A549 (cell line): ENCODE measurements at regions not wholly inside any gene's neighbourhood (a gene's known extent, or its start where the extent isn't known, plus 50 kb on each side); places are given as distances from the start of the nearest gene placed in this dataset.

Source experiments
- ATAC-seq, 2 experiments: fragments of 200-7000 bp in 1 of 2; fragments of >200 bp in 1 of 2; cut with Nextera tagmentation in 1 of 2; cut with Tn5 transposase in 1 of 2; 3 replicates each; pipeline versions ENCODE4 v1.8.0 to v1.9.1; 2018 to 2020; ENCODE audit warnings: mild to moderate bottlenecking in 1 of 2, moderate library complexity in 1 of 2
- CTCF ChIA-PET: fragments of 300-600 bp; sonication (Branson Sonifier 250); formaldehyde crosslinking; extraction: SDS; loops from one replicate; lab custom pipeline; 2021; ENCODE audit warnings: antibody characterized with exemption, inconsistent platforms; lab: Yijun Ruan, JAX
- POLR2A ChIA-PET: fragments of 350-600 bp; formaldehyde crosslinking; extraction: SDS; loops from one replicate; lab custom pipeline; 2021; ENCODE audit warnings: antibody characterized with exemption, inconsistent platforms; lab: Yijun Ruan, JAX
- DNase-seq, 2 experiments: peaks; one replicate each; pipeline versions ENCODE4 v3.0.0 to v3.0.0-alpha.2; 2011 to 2016; ENCODE audit warnings: low read depth in 1 of 2, low spot score in 1 of 2
- FAIRE-seq: peaks from 2 replicates; lab custom pipeline; 2011; peaks lifted over from hg19 to GRCh38; lab: Jason Lieb, UNC
- H3K27ac ChIP-seq, 2 experiments: fragments of >200 bp; sonication (Bioruptor Twin); formaldehyde crosslinking; 3 replicates each; pipeline ENCODE4 v1.5.1; 2016 to 2017
- H3K4me1 ChIP-seq: fragments of >200 bp; sonication (Bioruptor Twin); formaldehyde crosslinking; 3 replicates; pipeline ENCODE4 v1.6.1; 2016
- H3K4me2 ChIP-seq: fragments of >200 bp; sonication (Bioruptor Twin); formaldehyde crosslinking; 3 replicates; pipeline ENCODE4 v1.6.1; 2016
- H3K4me3 ChIP-seq: fragments of >200 bp; sonication (Bioruptor Twin); formaldehyde crosslinking; 3 replicates; pipeline ENCODE4 v1.5.1; 2016
- H3K9me3 ChIP-seq: fragments of >200 bp; sonication (Bioruptor Twin); formaldehyde crosslinking; 3 replicates; pipeline ENCODE4 v1.6.1; 2016
- BCL3 ChIP-seq: fragments of >200 bp; sonication (Bioruptor Twin); formaldehyde crosslinking; IDR thresholded peaks from 3 replicates; pipeline ENCODE4 v1.6.1; 2016
- CBX2 ChIP-seq: fragments of 200-600 bp; sonication (generic); IDR thresholded peaks from 2 replicates; pipeline ENCODE4 v1.6.1; 2016; ENCODE audit warnings: low read depth, mild to moderate bottlenecking, borderline replicate concordance
- CEBPB ChIP-seq, 2 experiments: fragments of >200 bp in 1 of 2; sonication (Bioruptor Twin) in 1 of 2; formaldehyde crosslinking in 1 of 2; IDR thresholded peaks; 2 replicates each; pipeline ENCODE4 v1.6.1; 2012 to 2016
- CHD2 ChIP-seq: fragments of 150-350 bp; IDR thresholded peaks from 2 replicates; pipeline ENCODE4 v1.6.1; 2014; ENCODE audit warnings: low read length; ENCODE audit not compliant: partially characterized antibody
- CHD4 ChIP-seq: fragments of 200-600 bp; sonication (generic); IDR thresholded peaks from 2 replicates; pipeline ENCODE4 v1.6.1; 2016; ENCODE audit warnings: antibody characterized with exemption, mild to moderate bottlenecking, borderline replicate concordance
- E2F6 ChIP-seq: IDR thresholded peaks from 2 replicates; pipeline ENCODE4 v1.6.1; 2012; ENCODE audit warnings: low read depth, borderline replicate concordance
- EHF ChIP-seq: fragments of 250-450 bp; sonication (Bioruptor Pico); IDR thresholded peaks from 2 replicates; pipeline ENCODE4 v1.5.0; 2020; ENCODE audit warnings: mild to moderate bottlenecking
- EHMT2 ChIP-seq: fragments of 200-600 bp; sonication (generic); IDR thresholded peaks from 2 replicates; pipeline ENCODE4 v1.6.1; 2016; ENCODE audit warnings: antibody characterized with exemption, low read depth, mild to moderate bottlenecking, moderate library complexity
- ELK1 ChIP-seq: fragments of 150-350 bp; IDR thresholded peaks from 2 replicates; pipeline ENCODE4 v1.6.1; 2014; ENCODE audit warnings: low read depth, mild to moderate bottlenecking, low read length
- GATA3 ChIP-seq: IDR thresholded peaks from 2 replicates; pipeline ENCODE4 v1.6.1; 2012; ENCODE audit warnings: borderline replicate concordance
- HES2 ChIP-seq: fragments of >200 bp; sonication (Bioruptor Twin); formaldehyde crosslinking; IDR thresholded peaks from 2 replicates; pipeline ENCODE4 v1.6.1; 2016
- HMGXB4 ChIP-seq: fragments of 250-450 bp; sonication (Bioruptor Pico); IDR thresholded peaks from 2 replicates; pipeline ENCODE4 v1.5.0; 2021; ENCODE audit warnings: mild to moderate bottlenecking, moderate library complexity, borderline replicate concordance
- HOXB13 ChIP-seq: fragments of 250-450 bp; sonication (Bioruptor Pico); IDR thresholded peaks from 2 replicates; pipeline ENCODE4 v1.5.0; 2020; ENCODE audit warnings: low read depth, mild to moderate bottlenecking, moderate library complexity
- NR3C1 ChIP-seq: fragments of >200 bp; sonication (Bioruptor Twin); formaldehyde crosslinking; IDR thresholded peaks from 3 replicates; pipeline ENCODE4 v1.6.1; 2017
- PBX3 ChIP-seq: IDR thresholded peaks from 2 replicates; pipeline ENCODE4 v1.6.1; 2012
- RCOR1 ChIP-seq: fragments of 150-350 bp; IDR thresholded peaks from 2 replicates; pipeline ENCODE4 v1.6.1; 2014; ENCODE audit warnings: antibody characterized with exemption, low read length, low read depth
- SREBF2 ChIP-seq: fragments of 450-650 bp; IDR thresholded peaks from 2 replicates; pipeline ENCODE4 v1.6.1; 2014; ENCODE audit warnings: mild to moderate bottlenecking, moderate library complexity
- WGBS: methylation state at CpG from one replicate; pipeline ENCODE4 v1.1.6; 2017; ENCODE audit errors: missing lambda C conversion rate; 5-methylcytosine and 5-hydroxymethylcytosine counted together
- TF ChIP-seq, protein P1 (sequence below): IDR thresholded peaks from 2 replicates; pipeline ENCODE4 v1.6.1; 2012
- TF ChIP-seq, protein P2 (sequence below): fragments of 250-450 bp; sonication (Bioruptor Pico); IDR thresholded peaks from 2 replicates; pipeline ENCODE4 v1.5.0; 2020; ENCODE audit warnings: low read depth, mild to moderate bottlenecking, moderate library complexity

- TF ChIP-seq HMGXB4: no peak
- no peak for TF ChIP-seq BCL3
- TF ChIP-seq, protein P1, sequence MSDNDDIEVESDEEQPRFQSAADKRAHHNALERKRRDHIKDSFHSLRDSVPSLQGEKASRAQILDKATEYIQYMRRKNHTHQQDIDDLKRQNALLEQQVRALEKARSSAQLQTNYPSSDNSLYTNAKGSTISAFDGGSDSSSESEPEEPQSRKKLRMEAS: no peak
- no peak for TF ChIP-seq PBX3
- no peak for TF ChIP-seq CBX2
Measured at GRCh38 chrY:8582277-8582850, 754.9 kb upstream of the TSPY4 start (continued).

DNA sequence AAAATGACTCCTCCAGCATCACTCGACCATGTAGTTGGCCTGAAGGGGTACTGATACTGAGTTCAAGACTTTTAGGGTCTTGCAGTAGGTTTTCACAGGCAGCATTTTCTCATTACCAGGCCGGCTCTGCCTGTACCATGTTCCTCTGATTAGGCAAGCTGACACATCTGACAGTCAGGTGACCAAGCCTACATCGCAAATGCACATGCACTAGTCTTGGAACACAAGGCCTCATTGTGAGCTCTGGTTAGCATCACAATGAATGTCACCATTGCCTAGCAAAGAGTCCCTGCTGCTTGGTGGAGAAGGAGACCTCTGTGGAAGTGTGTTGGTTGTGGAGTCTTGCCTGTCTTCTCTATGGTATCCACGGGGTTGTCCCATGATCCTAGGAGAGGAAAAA is 754.1 kb upstream of the TSPY4 start:
- FAIRE-seq (no peak), DNase-seq (no peak), ATAC-seq (no peak)
- TF ChIP-seq, protein P2, sequence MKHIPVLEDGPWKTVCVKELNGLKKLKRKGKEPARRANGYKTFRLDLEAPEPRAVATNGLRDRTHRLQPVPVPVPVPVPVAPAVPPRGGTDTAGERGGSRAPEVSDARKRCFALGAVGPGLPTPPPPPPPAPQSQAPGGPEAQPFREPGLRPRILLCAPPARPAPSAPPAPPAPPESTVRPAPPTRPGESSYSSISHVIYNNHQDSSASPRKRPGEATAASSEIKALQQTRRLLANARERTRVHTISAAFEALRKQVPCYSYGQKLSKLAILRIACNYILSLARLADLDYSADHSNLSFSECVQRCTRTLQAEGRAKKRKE: no peak
- no peak for TF ChIP-seq EHF (CRISPR knock-in tag)
- TF ChIP-seq HES2: no peak
- no peak for TF ChIP-seq E2F6
- no peak for TF ChIP-seq SREBF2
- TF ChIP-seq RCOR1: no peak
- TF ChIP-seq CHD4: no peak
- no peak for TF ChIP-seq GATA3
- TF ChIP-seq CEBPB (IDR thresholded peaks at IDR 0.05): no peak
- no peak for TF ChIP-seq NR3C1
- no peak for TF ChIP-seq HOXB13 (CRISPR knock-in tag)
- TF ChIP-seq CHD2: no peak
- no peak for TF ChIP-seq ELK1
- TF ChIP-seq EHMT2: no peak
- WGBS: 0% methylated on average over 4 of the region's 4 CpGs
- H3K9me3 ChIP-seq: no peaks in the 10 kb centered on the region
- ChIA-PET CTCF (no interaction called here), POLR2A (no interaction called here)
- H3K4me2 ChIP-seq: no peak overlapping the region
- H3K27ac ChIP-seq: no peak overlapping the region
- H3K4me1 ChIP-seq: no peaks in the 10 kb centered on the region
- no peak overlapping the region for H3K4me3 ChIP-seq
